Fibroblast of skin of left quadriceps (primary cell): ENCODE measurements at regions not wholly inside any gene's neighbourhood (a gene's known extent, or its start where the extent isn't known, plus 50 kb on each side); places are given as distances from the start of the nearest gene placed in this dataset.
"Not testable (repeated sequence)": the region's sequence is repeated elsewhere in the genome, so short reads cannot be mapped to it uniquely, and the experiment has no call there.

Experiments used
- DNase-seq, 2 experiments: peaks; one replicate each; pipeline ENCODE4 v3.0.0-alpha.2; 2013; ENCODE audit warnings: low read depth in 2 of 2

GRCh38 chr5:127216143-127216542 is 74.5 kb upstream of the MEGF10 start:
- no peak for DNase-seq

- DNase-seq = no peak
These were observed 73.5 kb upstream of the MEGF10 start for GRCh38 chr5:127216898-127217675.

GRCh38 chr5:127221936-127222335 is 68.7 kb upstream of the MEGF10 start:
- not testable (repeated sequence) for DNase-seq

- DNase-seq = not testable (repeated sequence)
These were observed 67.9 kb upstream of the MEGF10 start for GRCh38 chr5:127222571-127223156.

DNA sequence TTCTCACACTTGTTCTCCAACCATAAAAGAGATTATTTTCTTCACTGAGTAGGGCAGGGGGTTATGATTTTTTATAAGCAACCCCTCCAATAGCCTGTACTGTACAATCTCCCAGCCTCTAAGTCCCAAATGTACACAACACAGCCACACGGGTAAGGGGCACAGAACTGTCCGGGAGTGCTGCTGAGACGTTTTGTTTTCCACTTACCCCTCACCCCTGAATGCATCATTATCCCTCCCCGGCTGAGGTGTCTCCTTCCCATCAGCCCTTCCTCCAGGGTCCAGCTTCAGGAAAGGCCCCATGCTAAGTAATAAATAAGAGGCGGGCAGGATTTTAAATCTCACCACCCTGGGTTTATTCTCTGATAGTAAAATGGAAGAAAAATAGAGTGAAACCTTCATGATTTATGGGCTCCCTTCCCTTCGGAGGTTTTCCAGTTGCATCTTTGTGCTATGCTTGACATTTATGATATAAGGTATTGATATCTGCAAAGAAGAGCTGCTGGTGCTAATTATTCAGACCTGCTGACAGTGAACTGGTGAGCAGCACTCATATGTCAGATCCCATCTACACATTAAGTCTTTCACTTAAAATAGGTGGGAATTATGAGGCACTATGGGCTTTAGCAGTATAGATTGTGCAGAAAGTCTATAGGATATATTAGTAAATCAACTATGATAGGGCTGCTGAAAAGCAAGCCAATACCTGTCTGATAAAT is 67.2 kb upstream of the MEGF10 start:
- DNase-seq = no peak

GRCh38 chr5:127227881-127228280 is 62.7 kb upstream of the MEGF10 start:
- DNase-seq = no peak

GRCh38 chr5:127228540-127229184 is 61.9 kb upstream of the MEGF10 start:
- DNase-seq = no peak

DNA sequence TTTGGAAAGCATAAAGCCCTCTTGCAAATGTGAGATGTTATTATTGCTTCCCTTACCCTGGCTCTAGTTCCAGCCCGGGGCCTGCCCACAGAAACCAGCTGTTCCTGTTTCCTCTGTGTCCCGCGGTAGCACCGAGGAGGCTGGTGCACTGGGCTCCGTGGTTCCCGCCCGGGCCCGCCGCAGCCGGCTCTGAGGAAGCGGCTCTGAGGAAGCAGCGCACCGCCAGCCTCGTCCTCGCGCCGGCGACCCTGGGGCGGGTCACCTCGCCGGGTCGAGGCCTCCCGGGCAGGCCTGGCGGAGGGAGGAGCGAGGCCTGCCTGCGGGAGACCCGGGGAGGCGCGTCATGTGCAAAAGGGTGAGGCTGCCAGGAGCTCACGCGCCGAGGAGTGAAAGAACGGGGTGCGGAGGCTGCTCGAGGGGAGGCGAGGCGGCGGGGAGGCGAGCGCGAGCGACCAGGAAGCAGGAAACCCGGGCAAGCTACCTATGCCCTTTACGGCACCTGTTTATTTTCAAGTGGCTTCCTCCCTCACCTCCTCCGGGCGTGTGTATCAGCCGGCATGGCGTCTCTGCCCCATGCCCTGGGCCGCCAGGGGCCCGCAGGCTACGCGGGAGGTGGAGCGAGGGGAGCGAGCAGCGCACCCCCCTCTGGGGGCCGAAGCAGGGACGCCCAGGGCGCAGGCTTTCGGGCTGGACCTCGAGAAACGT is 61.3 kb upstream of the MEGF10 start:
- DNase-seq = no peak

- DNase-seq = no peak
These were observed 59.5 kb upstream of the MEGF10 start for GRCh38 chr5:127231118-127231517.

GRCh38 chr5:127233590-127233989 is 57.0 kb upstream of the MEGF10 start:
- no peak for DNase-seq

DNA sequence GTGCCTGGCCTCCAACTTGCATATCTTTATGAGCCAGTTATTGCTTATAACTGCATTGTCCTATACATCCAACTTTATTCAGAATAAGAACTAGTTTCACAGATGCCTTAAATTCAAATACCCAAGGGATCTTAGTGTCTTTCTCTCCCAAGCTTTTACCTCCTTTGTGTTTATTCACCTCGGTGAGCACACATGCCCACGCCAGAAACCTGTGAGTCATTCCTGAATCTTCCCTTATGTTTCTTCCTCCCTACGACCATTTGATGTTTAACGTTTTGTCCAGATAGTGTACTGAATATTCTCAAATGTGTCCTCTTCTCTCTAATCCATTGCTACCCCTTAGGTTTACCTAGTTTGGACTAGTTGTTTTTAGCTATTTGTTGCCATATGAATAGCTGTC is 55.5 kb upstream of the MEGF10 start:
- DNase-seq = no peak

DNA sequence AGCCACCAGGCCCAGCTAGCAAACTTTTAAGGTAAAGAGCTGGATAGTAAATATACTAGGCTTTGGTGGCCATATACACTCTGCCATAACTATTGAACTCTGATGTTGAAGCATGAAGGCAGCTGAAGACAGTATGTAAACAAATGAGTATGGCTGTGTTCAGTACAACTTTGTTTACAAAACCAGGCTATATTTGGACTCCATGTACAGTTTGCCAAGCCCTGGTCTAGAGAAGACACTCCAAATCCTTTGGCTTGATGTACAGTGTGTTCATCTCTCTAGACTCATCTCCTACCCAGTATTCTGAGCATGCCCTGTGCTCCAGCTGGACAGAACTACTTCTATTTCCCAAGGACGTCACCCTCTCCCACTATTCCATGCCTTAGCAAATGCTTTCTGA is 54.3 kb upstream of the MEGF10 start:
- DNase-seq = no peak
